ENCODE measurements at regions not wholly inside any gene's neighbourhood (a gene's known extent, or its start where the extent isn't known, plus 50 kb on each side); places are given as distances from the start of the nearest gene placed in this dataset.

- TF ChIP-seq MEF2B (IDR thresholded peaks at IDR 0.05; ENCODE audit: partially characterized antibody, poor library complexity, severe bottlenecking) (no peak), MEF2A (IDR thresholded peaks at IDR 0.05; ENCODE audit: insufficient read depth, low read depth, low read length) (no peak), SP1 (IDR thresholded peaks at IDR 0.05; ENCODE audit: low read depth, low read length) (no peak), SRF (IDR thresholded peaks at IDR 0.05; ENCODE audit: low read depth in 2 of 2, low read length in 2 of 2) (no peak), ASH2L (IDR thresholded peaks at IDR 0.05; ENCODE audit: borderline replicate concordance, low read depth) (no peak), POLR2A (IDR thresholded peaks at IDR 0.05; ENCODE audit: low read depth, low read length) (no peak), ATF3 (IDR thresholded peaks at IDR 0.05; ENCODE audit: borderline replicate concordance, extremely low read depth, low read depth, low read length) (no peak), CEBPB (IDR thresholded peaks at IDR 0.05; ENCODE audit: borderline replicate concordance in 1 of 2, low read depth in 2 of 2, low read length in 2 of 2) (no peak), YY1 (IDR thresholded peaks at IDR 0.05; ENCODE audit: low read depth, low read length) (no peak), RFX5 (IDR thresholded peaks at IDR 0.05; ENCODE audit: low read depth, low read length) (no peak)
- TF ChIP-seq, protein P1, sequence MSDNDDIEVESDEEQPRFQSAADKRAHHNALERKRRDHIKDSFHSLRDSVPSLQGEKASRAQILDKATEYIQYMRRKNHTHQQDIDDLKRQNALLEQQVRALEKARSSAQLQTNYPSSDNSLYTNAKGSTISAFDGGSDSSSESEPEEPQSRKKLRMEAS (IDR thresholded peaks at IDR 0.05; ENCODE audit: low read depth, low read length): no peak
- TF ChIP-seq, protein P2, sequence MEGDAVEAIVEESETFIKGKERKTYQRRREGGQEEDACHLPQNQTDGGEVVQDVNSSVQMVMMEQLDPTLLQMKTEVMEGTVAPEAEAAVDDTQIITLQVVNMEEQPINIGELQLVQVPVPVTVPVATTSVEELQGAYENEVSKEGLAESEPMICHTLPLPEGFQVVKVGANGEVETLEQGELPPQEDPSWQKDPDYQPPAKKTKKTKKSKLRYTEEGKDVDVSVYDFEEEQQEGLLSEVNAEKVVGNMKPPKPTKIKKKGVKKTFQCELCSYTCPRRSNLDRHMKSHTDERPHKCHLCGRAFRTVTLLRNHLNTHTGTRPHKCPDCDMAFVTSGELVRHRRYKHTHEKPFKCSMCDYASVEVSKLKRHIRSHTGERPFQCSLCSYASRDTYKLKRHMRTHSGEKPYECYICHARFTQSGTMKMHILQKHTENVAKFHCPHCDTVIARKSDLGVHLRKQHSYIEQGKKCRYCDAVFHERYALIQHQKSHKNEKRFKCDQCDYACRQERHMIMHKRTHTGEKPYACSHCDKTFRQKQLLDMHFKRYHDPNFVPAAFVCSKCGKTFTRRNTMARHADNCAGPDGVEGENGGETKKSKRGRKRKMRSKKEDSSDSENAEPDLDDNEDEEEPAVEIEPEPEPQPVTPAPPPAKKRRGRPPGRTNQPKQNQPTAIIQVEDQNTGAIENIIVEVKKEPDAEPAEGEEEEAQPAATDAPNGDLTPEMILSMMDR (IDR thresholded peaks at IDR 0.05 in 2 of 3, conservative IDR thresholded peaks at IDR 0.05 in 1 of 3; ENCODE audit: control insufficient read depth in 2 of 3, extremely low read depth in 1 of 3, insufficient read depth in 1 of 3, low read depth in 3 of 3, low read length in 3 of 3): no peak
- TF ChIP-seq, protein P3, sequence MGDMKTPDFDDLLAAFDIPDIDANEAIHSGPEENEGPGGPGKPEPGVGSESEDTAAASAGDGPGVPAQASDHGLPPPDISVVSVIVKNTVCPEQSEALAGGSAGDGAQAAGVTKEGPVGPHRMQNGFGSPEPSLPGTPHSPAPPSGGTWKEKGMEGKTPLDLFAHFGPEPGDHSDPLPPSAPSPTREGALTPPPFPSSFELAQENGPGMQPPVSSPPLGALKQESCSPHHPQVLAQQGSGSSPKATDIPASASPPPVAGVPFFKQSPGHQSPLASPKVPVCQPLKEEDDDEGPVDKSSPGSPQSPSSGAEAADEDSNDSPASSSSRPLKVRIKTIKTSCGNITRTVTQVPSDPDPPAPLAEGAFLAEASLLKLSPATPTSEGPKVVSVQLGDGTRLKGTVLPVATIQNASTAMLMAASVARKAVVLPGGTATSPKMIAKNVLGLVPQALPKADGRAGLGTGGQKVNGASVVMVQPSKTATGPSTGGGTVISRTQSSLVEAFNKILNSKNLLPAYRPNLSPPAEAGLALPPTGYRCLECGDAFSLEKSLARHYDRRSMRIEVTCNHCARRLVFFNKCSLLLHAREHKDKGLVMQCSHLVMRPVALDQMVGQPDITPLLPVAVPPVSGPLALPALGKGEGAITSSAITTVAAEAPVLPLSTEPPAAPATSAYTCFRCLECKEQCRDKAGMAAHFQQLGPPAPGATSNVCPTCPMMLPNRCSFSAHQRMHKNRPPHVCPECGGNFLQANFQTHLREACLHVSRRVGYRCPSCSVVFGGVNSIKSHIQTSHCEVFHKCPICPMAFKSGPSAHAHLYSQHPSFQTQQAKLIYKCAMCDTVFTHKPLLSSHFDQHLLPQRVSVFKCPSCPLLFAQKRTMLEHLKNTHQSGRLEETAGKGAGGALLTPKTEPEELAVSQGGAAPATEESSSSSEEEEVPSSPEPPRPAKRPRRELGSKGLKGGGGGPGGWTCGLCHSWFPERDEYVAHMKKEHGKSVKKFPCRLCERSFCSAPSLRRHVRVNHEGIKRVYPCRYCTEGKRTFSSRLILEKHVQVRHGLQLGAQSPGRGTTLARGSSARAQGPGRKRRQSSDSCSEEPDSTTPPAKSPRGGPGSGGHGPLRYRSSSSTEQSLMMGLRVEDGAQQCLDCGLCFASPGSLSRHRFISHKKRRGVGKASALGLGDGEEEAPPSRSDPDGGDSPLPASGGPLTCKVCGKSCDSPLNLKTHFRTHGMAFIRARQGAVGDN (IDR thresholded peaks at IDR 0.05): no peak
Observed at GRCh38 chr2:234625626-234626250, 128.9 kb upstream of the ARL4C start.
